ENCODE measurements at regions not wholly inside any gene's neighbourhood (a gene's known extent, or its start where the extent isn't known, plus 50 kb on each side); places are given as distances from the start of the nearest gene placed in this dataset.

DNA sequence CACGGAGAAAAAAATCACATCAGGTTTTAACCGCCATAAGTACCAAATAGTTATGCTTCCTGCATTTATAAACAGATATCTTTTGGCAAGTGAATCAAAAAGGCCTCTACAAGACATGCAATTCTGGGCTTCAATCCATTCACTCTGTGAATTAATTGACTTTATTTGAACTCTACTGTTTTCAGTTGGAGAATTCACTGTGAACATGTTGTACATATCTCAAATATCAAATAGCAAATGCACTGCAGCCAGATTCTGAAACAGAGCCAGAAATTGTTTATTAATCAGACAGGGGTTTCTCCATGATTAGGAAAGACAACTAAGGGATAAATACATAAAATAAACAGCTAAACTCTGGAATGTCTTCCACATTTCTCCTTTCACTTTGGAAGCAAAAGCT is 445.4 kb upstream of the NFIA start:
- TF ChIP-seq, protein P1, sequence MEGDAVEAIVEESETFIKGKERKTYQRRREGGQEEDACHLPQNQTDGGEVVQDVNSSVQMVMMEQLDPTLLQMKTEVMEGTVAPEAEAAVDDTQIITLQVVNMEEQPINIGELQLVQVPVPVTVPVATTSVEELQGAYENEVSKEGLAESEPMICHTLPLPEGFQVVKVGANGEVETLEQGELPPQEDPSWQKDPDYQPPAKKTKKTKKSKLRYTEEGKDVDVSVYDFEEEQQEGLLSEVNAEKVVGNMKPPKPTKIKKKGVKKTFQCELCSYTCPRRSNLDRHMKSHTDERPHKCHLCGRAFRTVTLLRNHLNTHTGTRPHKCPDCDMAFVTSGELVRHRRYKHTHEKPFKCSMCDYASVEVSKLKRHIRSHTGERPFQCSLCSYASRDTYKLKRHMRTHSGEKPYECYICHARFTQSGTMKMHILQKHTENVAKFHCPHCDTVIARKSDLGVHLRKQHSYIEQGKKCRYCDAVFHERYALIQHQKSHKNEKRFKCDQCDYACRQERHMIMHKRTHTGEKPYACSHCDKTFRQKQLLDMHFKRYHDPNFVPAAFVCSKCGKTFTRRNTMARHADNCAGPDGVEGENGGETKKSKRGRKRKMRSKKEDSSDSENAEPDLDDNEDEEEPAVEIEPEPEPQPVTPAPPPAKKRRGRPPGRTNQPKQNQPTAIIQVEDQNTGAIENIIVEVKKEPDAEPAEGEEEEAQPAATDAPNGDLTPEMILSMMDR (IDR thresholded peaks at IDR 0.05): no peak
- TF ChIP-seq POLR2A (IDR thresholded peaks at IDR 0.05): no peak

All from suprapubic skin (tissue), 3 donors.